Activated T-cell treated with anti-CD3 and anti-CD28 coated beads for 1 hour (primary cell): ENCODE measurements at regions not wholly inside any gene's neighbourhood (a gene's known extent, or its start where the extent isn't known, plus 50 kb on each side); places are given as distances from the start of the nearest gene placed in this dataset.
"Not testable (repeated sequence)": the region's sequence is repeated elsewhere in the genome, so short reads cannot be mapped to it uniquely, and the experiment has no call there.

Experiments used
- DNase-seq: peaks from one replicate; pipeline ENCODE4 v3.0.0-alpha.2; 2020; ENCODE audit warnings: low read depth

- no peak for DNase-seq
Measured at GRCh38 chr15:93823971-93824913, 407.1 kb upstream of the MCTP2 start.

DNA sequence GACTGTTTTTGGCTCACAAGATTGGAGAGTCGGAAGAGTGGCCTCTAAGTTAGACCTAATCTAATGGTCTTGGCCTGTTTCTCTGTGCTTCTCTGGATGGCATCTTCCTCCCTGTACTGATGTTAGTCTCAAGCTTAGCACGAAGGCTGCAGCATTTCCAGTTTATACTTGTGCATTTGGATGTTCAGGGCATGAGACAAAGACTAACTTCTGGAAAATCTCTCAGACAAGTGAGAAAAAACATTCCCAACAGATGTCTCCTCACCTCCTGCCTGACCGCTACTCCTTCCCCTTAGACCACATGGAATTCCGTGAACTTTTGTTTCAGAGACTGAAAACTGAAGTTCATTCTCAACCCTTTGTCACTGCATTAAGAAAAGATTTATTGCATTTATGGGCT lies 410.8 kb upstream of the MCTP2 start:
- DNase-seq, result no peak

DNA sequence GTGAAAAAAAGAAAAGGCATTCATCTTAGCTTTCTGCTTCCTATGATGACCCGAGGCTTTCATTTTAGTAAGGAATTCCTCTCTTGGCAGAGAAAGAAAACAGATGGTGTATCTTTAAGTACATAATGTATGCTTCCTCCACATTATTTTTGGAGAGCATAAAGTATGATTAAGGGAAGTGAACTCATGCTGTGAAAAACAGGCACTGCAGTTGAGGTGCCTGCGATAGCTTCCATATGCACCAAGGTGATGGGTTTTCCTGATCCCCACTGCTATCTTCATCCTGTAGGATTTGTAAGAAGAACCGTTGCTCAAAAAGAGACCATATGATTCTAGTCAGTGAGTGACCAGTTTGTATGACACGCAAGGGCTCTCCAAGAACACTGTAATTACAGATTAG lies 411.5 kb upstream of the MCTP2 start:
- DNase-seq, result no peak

GRCh38 chr15:93816815-93817214 lies 414.5 kb upstream of the MCTP2 start:
- no peak for DNase-seq

DNA sequence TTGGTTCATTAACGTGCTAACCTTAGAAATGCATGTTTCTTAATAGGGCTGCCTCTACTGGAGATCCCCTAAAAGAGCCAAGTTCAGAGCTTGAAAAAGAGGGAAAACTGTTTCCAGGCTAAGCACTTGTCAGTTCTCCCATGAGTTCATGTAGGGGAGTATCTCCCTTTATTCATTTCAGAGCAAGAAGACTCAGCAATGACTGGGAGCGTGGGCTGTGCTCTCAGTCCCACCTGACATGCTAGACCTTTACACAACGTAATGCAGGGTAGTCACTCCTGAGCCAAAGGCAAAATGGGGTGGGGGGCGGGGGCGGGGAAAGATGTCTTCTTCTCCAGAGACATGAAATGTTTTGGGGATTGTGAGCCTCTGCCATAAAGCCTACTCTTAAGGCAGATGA lies 420.1 kb upstream of the MCTP2 start:
- DNase-seq, result no peak

DNA sequence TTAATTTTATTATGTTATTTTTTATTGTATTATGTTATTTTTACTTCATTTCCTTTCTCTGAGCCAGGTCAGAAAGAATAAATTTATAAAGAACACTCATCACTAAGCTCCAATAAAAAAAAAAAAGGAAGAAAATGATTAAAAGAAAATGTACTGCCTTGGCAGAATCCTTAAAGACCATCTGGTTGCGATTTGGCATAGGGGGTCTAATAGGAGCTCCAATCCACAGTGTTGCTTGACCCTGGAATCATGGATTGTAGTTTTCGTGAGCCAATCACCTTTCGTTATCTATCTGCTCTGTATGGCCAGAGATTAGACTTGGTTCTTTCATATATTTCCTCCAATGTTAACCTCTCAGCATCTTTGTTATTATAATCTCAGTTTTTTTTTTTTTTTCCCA lies 421.8 kb upstream of the MCTP2 start:
- no peak for DNase-seq

DNA sequence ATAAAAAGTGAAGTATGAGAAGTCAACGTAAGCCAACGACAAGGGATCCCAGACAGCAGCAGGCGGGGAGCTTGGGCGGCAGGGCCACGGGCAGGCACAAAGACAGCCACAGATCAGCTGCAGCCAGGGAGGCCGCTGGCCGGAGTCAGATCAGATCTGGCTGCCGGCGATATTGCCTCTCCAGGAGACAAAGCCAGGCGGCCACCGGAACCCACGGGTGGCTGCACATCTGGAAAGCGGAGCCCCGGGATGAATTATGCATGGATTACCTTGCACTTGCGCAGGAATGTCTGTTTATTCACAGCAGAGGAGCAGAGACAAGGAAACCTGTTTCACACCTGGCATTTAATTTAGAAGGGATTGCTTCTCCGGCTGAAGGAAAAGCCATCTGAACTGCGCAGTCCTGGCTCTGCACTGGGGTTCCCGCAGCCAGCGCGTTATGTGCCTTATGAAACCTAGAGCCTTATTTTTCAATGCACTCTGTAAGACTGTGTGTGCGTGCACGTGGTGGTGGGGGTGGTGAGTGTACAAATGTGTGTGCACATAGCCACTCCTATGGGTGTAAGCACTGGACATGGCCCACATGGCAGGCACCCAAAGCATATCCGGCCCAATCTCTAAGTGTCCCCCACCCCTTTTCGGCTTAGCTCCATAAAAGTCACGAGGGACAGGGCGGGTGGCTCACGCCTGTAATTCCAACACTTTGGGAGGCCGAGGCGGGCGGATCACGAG lies 427.8 kb upstream of the MCTP2 start:
- no peak for DNase-seq

GRCh38 chr15:93801206-93801605 lies 430.2 kb upstream of the MCTP2 start:
- DNase-seq, result no peak

DNA sequence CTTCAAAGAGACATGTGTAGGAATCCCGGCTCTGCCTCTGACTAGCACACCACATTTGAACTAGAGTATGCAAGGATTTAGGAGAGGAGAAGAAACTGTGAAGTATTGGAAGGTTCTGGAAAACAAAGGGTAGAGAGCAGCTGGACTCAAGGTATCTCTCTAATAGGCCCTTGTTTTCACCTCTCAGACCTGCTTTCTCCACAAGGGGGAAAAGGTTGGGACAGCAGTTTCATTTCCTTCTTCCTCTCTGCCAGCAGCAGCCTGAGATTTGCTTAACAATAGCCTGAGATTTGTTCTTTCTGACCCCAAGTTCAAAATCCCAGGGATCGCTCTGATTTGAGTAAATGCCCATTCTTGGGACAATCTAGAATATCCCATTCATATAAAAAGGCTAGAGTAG lies 430.6 kb upstream of the MCTP2 start:
- no peak for DNase-seq

- DNase-seq, result no peak
Measured at GRCh38 chr15:93789441-93789840, 441.9 kb upstream of the MCTP2 start.

DNA sequence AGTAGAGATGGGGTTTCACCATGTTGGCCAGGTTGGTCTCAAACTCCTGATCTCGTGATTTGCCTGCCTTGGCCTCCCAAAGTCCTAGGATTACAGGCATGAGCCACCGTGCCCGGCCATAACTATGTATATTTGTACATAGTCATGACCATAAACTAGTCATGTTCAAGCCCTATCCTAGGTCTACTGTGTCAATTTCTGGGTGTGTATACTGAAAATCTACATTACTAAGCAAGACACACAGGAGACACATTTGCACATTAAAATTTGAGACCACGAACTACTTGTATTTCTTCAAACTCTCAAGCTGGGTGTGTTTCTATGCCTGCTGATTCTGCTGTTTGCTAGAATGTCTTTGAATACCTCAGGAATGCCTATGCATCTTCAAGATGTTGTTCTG lies 451.3 kb upstream of the MCTP2 start:
- no peak for DNase-seq

DNA sequence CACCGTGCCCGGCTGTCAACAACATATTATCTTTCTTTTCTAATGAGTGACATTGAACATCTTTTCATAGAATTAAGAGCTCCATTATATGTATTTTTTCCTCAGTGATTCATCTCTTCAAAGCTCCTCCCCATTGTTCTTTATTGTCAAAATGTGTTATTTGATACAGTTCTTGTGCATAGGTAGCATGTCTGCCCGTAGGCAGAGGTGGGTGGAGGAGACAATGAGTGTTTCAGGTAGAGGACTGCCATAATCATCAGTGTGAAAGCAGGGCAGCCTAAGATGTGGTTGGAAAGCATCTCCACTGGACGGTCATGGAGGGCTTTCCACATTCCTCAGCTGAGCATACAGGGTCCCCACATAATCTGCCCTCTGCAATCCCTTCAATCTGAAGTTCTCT lies 452.0 kb upstream of the MCTP2 start:
- DNase-seq, result no peak

- no peak for DNase-seq
Measured at GRCh38 chr15:93771196-93772030, 459.9 kb upstream of the MCTP2 start.

DNA sequence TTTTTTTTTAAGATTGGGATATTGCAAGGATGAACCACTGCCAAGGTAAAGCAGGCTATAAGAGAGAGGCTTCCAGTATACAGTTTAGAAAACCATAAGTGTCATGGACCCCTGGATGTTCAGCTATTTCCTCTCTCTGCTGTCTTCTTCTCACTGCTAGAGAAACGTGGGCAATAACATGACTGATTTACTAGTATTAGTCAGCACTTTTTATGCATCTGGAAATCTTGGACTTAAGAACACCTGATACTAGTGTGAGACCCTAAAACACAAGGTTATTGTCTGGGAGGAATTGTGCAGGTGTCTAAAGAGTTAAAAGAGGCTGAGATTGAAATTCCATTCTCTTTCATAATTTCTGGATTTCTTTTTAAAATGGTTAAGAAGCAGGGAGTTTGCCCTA lies 460.6 kb upstream of the MCTP2 start:
- no peak for DNase-seq

DNA sequence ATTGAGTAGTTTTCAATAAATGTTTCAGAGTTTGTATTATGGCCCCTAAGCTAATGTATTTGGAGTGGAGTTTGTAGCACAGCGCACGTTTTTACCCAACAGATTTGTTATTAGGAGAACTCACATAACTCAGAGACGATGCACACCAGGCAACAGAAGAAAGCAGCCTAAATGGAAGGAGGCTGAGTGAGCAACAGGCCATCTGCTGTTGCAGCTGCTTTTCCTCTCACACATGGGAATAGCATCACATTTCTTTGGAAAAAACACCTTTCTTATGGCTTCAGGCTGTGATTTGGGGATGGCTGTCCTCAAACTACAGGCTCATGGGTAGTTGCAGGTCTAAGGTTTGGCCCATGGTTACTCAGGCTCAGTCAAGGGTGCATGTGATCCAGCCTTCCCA lies 469.3 kb upstream of the MCTP2 start:
- DNase-seq, result no peak

- DNase-seq, result no peak
Measured at GRCh38 chr15:93759629-93760028, 471.7 kb upstream of the MCTP2 start.

DNA sequence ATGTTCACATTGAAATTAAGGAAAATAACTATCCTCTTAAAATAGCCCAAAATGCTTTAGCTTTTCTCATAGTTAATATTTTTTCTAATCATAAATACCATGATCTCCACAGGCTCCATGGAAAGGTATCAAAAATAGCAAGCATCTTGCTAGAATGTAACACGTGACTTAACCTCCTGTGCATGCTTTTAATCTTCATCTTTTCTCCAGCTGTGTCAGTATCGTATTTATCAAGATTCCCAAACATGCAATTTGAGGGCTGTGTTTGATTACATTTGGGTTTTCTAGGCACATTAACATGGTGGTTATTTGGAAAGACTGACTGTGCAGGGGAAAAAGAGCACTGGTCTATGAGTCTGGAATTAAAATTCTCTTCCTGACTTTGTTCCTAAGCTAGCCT lies 472.5 kb upstream of the MCTP2 start:
- no peak for DNase-seq

DNA sequence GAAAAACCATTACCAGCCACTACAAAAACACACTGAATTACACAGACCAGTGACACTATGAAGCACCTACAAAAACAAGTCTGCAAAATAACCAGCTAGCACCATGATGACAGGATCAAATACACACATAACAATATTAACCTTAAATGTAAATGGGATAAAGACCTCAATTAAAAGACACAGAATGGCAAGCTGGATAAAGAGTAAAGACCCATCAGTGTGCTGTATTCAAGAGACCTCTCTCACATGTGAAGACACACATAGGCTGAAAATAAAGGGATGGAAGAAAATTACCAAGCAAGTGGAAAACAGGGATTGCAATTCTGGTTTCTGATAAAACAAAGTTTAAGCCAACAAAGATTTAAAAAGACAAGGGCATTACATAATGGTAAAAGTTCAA lies 482.7 kb upstream of the MCTP2 start:
- no peak for DNase-seq

DNA sequence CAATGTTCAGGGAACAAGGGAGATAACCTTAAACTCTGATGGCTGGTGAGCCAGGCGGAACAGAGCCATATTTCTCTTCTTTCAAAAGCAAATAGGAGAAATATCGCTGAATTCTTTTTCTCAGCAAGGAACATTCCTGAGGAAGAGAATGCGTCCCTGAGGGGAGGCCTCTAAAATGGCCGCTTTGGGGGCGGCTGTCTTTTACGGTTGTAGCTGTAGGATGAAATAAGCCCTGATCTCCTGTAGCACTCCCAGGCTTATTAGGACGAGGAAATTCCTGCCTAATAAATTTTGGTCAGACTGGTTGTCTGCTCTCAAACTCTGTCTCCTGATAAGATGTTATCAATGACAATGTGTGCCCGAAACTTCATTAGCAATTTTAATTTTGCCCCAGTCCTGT lies 496.4 kb upstream of the MCTP2 start:
- not testable (repeated sequence) for DNase-seq

- no peak for DNase-seq
Measured at GRCh38 chr15:93730724-93731123, 500.6 kb upstream of the MCTP2 start.

GRCh38 chr15:93722165-93722564 lies 509.2 kb upstream of the MCTP2 start:
- DNase-seq, result no peak

GRCh38 chr15:93720607-93721006 lies 510.8 kb upstream of the MCTP2 start:
- DNase-seq, result no peak

GRCh38 chr15:93719921-93720351 lies 511.4 kb upstream of the MCTP2 start:
- no peak for DNase-seq
